ENCODE measurements at regions not wholly inside any gene's neighbourhood (a gene's known extent, or its start where the extent isn't known, plus 50 kb on each side); places are given as distances from the start of the nearest gene placed in this dataset.

- Histone ChIP-seq H4K20me1 (ENCODE audit: control insufficient read depth, insufficient read depth, low read depth, low read length) (no peaks in the 10 kb centered on the region), H3K36me3 (ENCODE audit: control insufficient read depth, low read length) (no peaks in the 10 kb centered on the region), H3K79me2 (ENCODE audit: control insufficient read depth, low read length) (no peaks in the 10 kb centered on the region), H3K27ac (ENCODE audit: low read depth, low read length) (no peak overlapping the region), H3K4me3 (ENCODE audit: low read length) (no peak overlapping the region), H3F3A (ENCODE audit: control insufficient read depth, insufficient read depth) (no peaks in the 10 kb centered on the region), H3K4me1 (ENCODE audit: control insufficient read depth, low read length) (no peaks in the 10 kb centered on the region), H3K27me3 (ENCODE audit: control insufficient read depth, low read length) (no peaks in the 10 kb centered on the region), H3K9me3 (ENCODE audit: control insufficient read depth, insufficient read depth, low read length) (no peaks in the 10 kb centered on the region), H3K9me2 (replicated peaks; ENCODE audit: control insufficient read depth, low read length) (no peaks in the 10 kb centered on the region), H3K4me2 (ENCODE audit: low read length) (no peak overlapping the region)
- TF ChIP-seq EZH2phosphoT487 (IDR thresholded peaks at IDR 0.05; ENCODE audit: borderline replicate concordance, low read length), result no peak
- TF ChIP-seq, protein P1, sequence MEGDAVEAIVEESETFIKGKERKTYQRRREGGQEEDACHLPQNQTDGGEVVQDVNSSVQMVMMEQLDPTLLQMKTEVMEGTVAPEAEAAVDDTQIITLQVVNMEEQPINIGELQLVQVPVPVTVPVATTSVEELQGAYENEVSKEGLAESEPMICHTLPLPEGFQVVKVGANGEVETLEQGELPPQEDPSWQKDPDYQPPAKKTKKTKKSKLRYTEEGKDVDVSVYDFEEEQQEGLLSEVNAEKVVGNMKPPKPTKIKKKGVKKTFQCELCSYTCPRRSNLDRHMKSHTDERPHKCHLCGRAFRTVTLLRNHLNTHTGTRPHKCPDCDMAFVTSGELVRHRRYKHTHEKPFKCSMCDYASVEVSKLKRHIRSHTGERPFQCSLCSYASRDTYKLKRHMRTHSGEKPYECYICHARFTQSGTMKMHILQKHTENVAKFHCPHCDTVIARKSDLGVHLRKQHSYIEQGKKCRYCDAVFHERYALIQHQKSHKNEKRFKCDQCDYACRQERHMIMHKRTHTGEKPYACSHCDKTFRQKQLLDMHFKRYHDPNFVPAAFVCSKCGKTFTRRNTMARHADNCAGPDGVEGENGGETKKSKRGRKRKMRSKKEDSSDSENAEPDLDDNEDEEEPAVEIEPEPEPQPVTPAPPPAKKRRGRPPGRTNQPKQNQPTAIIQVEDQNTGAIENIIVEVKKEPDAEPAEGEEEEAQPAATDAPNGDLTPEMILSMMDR (IDR thresholded peaks at IDR 0.05; ENCODE audit: low read depth, low read length, poor library complexity, severe bottlenecking), result no peak
Observed at GRCh38 chr6:19349429-19349828, 487.7 kb upstream of the ID4 start.

- Histone ChIP-seq H3K36me3 (ENCODE audit: control insufficient read depth, low read length) (no peaks in the 10 kb centered on the region), H3K4me2 (ENCODE audit: low read length) (no peak overlapping the region), H3K4me1 (ENCODE audit: control insufficient read depth, low read length) (no peaks in the 10 kb centered on the region), H3F3A (ENCODE audit: control insufficient read depth, insufficient read depth) (no peaks in the 10 kb centered on the region), H4K20me1 (ENCODE audit: control insufficient read depth, insufficient read depth, low read depth, low read length) (no peaks in the 10 kb centered on the region), H3K9me3 (ENCODE audit: control insufficient read depth, insufficient read depth, low read length) (no peaks in the 10 kb centered on the region), H3K4me3 (ENCODE audit: low read length) (no peak overlapping the region), H3K27ac (ENCODE audit: low read depth, low read length) (no peak overlapping the region), H3K79me2 (ENCODE audit: control insufficient read depth, low read length) (no peaks in the 10 kb centered on the region), H3K9me2 (replicated peaks; ENCODE audit: control insufficient read depth, low read length) (no peaks in the 10 kb centered on the region), H3K27me3 (ENCODE audit: control insufficient read depth, low read length) (no peaks in the 10 kb centered on the region)
- no peak for TF ChIP-seq EZH2phosphoT487 (IDR thresholded peaks at IDR 0.05; ENCODE audit: borderline replicate concordance, low read length)
- TF ChIP-seq, protein P1 (IDR thresholded peaks at IDR 0.05; ENCODE audit: low read depth, low read length, poor library complexity, severe bottlenecking), result no peak
Observed at GRCh38 chr6:19354181-19354580, 483.0 kb upstream of the ID4 start.

DNA sequence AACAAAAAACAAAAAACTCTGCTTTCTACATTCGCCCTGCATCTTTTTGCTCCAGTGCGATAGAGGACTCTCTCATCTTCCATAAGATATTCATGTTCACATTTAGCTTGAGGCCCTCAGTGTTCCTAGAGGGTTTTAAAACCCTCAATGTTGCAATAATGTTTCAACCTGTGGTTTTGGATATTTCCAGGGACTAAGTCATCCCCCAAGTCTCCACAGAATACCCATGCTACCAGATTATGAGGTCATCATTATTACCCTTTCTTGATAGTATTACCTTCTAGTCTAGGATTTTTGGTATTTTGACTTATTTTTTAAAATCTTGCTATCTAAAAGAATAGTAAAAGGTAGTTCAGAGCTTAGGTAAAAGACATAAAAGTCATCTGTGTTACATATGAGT, 480.5 kb upstream of the ID4 start:
- H4K20me1 ChIP-seq (ENCODE audit: control insufficient read depth, insufficient read depth, low read depth, low read length), result no peaks in the 10 kb centered on the region
- H3K4me2 ChIP-seq (ENCODE audit: low read length), result no peak overlapping the region
- H3K9me2 ChIP-seq (replicated peaks; ENCODE audit: control insufficient read depth, low read length), result no peaks in the 10 kb centered on the region
- H3K9me3 ChIP-seq (ENCODE audit: control insufficient read depth, insufficient read depth, low read length), result no peaks in the 10 kb centered on the region
- no peak overlapping the region for H3K4me3 ChIP-seq (ENCODE audit: low read length)
- no peaks in the 10 kb centered on the region for H3K27me3 ChIP-seq (ENCODE audit: control insufficient read depth, low read length)
- H3K4me1 ChIP-seq (ENCODE audit: control insufficient read depth, low read length), result no peaks in the 10 kb centered on the region
- no peaks in the 10 kb centered on the region for H3F3A ChIP-seq (ENCODE audit: control insufficient read depth, insufficient read depth)
- no peaks in the 10 kb centered on the region for H3K36me3 ChIP-seq (ENCODE audit: control insufficient read depth, low read length)
- H3K79me2 ChIP-seq (ENCODE audit: control insufficient read depth, low read length), result no peaks in the 10 kb centered on the region
- no peak overlapping the region for H3K27ac ChIP-seq (ENCODE audit: low read depth, low read length)
- TF ChIP-seq, protein P1 (IDR thresholded peaks at IDR 0.05; ENCODE audit: low read depth, low read length, poor library complexity, severe bottlenecking), result no peak
- no peak for TF ChIP-seq EZH2phosphoT487 (IDR thresholded peaks at IDR 0.05; ENCODE audit: borderline replicate concordance, low read length)

- TF ChIP-seq, protein P1 (IDR thresholded peaks at IDR 0.05; ENCODE audit: low read depth, low read length, poor library complexity, severe bottlenecking), result no peak
- TF ChIP-seq EZH2phosphoT487 (IDR thresholded peaks at IDR 0.05; ENCODE audit: borderline replicate concordance, low read length), result no peak
- H3K4me2 ChIP-seq (ENCODE audit: low read length), result no peak overlapping the region
- H3K27me3 ChIP-seq (ENCODE audit: control insufficient read depth, low read length), result no peaks in the 10 kb centered on the region
- H3K9me3 ChIP-seq (ENCODE audit: control insufficient read depth, insufficient read depth, low read length), result no peaks in the 10 kb centered on the region
- no peaks in the 10 kb centered on the region for H3F3A ChIP-seq (ENCODE audit: control insufficient read depth, insufficient read depth)
- H3K27ac ChIP-seq (ENCODE audit: low read depth, low read length), result no peak overlapping the region
- H4K20me1 ChIP-seq (ENCODE audit: control insufficient read depth, insufficient read depth, low read depth, low read length), result no peaks in the 10 kb centered on the region
- no peaks in the 10 kb centered on the region for H3K79me2 ChIP-seq (ENCODE audit: control insufficient read depth, low read length)
- H3K4me3 ChIP-seq (ENCODE audit: low read length), result no peak overlapping the region
- H3K36me3 ChIP-seq (ENCODE audit: control insufficient read depth, low read length), result no peaks in the 10 kb centered on the region
- no peaks in the 10 kb centered on the region for H3K4me1 ChIP-seq (ENCODE audit: control insufficient read depth, low read length)
- H3K9me2 ChIP-seq (replicated peaks; ENCODE audit: control insufficient read depth, low read length), result no peaks in the 10 kb centered on the region; the same call in 1 of the 2 replicates
Observed at GRCh38 chr6:19362396-19362795, 474.8 kb upstream of the ID4 start.
